AG04450 (cell line): ENCODE measurements at regions not wholly inside any gene's neighbourhood (a gene's known extent, or its start where the extent isn't known, plus 50 kb on each side); places are given as distances from the start of the nearest gene placed in this dataset.

Experiments
- CTCF ChIA-PET: fragments of 300-600, 350-600 bp; formaldehyde crosslinking; extraction: SDS; loops from one replicate; lab custom pipeline; 2022; ENCODE audit warnings: antibody characterized with exemption, inconsistent platforms; lab: Charles Lee
- POLR2A ChIA-PET: fragments of 350-600 bp; formaldehyde crosslinking; extraction: SDS; loops from one replicate; lab custom pipeline; 2021; ENCODE audit warnings: antibody characterized with exemption, inconsistent platforms; lab: Yijun Ruan, JAX
- DNase-seq: peaks from one replicate; pipeline ENCODE4 v3.0.0-alpha.2; 2011; ENCODE audit warnings: low read depth, low spot score
- H3K27ac ChIP-seq: one replicate; pipeline ENCODE4 v1.5.1; 2012; ENCODE audit warnings: low read depth, low read length, control low read depth
- H3K27me3 ChIP-seq: one replicate; pipeline ENCODE4 v1.6.0; 2012; ENCODE audit warnings: low read length; ENCODE audit not compliant: control insufficient read depth, insufficient read depth
- H3K4me3 ChIP-seq: 2 replicates; pipeline ENCODE4 v1.5.1; 2011; ENCODE audit warnings: mild to moderate bottlenecking, low read depth, low read length, control low read depth
- H3K9me3 ChIP-seq: 2 replicates; pipeline ENCODE4 v1.5.1; 2012; ENCODE audit warnings: low read length; ENCODE audit not compliant: control insufficient read depth, insufficient read depth
- CTCF ChIP-seq: IDR thresholded peaks from 2 replicates; pipeline ENCODE4 v1.5.1; 2011; ENCODE audit warnings: low read depth, low read length, control low read depth, inconsistent platforms

- TF ChIP-seq CTCF: no peak
- no peaks in the 10 kb centered on the region for H3K27me3 ChIP-seq
- DNase-seq: no peak
- CTCF ChIA-PET: no interaction called here
- no peak overlapping the region for H3K27ac ChIP-seq
- POLR2A ChIA-PET: no interaction called here
- H3K4me3 ChIP-seq: no peak overlapping the region
- H3K9me3 ChIP-seq: peaks cover 74% of the 10 kb centered on the region
These were observed 376.3 kb upstream of the MYT1L start for GRCh38 chr2:2707206-2707991.

- CTCF ChIA-PET: no interaction called here
- POLR2A ChIA-PET: no interaction called here
These were observed 375.2 kb upstream of the MYT1L start for GRCh38 chr2:2706306-2706705.

GRCh38 chr2:2705871-2706270 lies 374.8 kb upstream of the MYT1L start:
- Histone ChIP-seq H3K27me3 (no peaks in the 10 kb centered on the region), H3K4me3 (no peak overlapping the region), H3K27ac (no peak overlapping the region), H3K9me3 (peaks cover 73% of the 10 kb centered on the region)
- ChIA-PET POLR2A (no interaction called here), CTCF (no interaction called here)
- DNase-seq: no peak
- TF ChIP-seq CTCF: no peak

More at GRCh38 chr2:2706306-2706705, 375.2 kb upstream of the MYT1L start:
- Histone ChIP-seq H3K4me3 (no peak overlapping the region), H3K27ac (no peak overlapping the region), H3K9me3 (peaks cover 72% of the 10 kb centered on the region), H3K27me3 (no peaks in the 10 kb centered on the region)
- TF ChIP-seq CTCF: no peak
- no peak for DNase-seq

GRCh38 chr2:2704428-2705090 lies 373.5 kb upstream of the MYT1L start:
- DNase-seq: no peak
- no peak for TF ChIP-seq CTCF
- H3K27me3 ChIP-seq: no peaks in the 10 kb centered on the region
- no peak overlapping the region for H3K4me3 ChIP-seq
- no peak overlapping the region for H3K27ac ChIP-seq
- ChIA-PET CTCF (no interaction called here), POLR2A (no interaction called here)
- H3K9me3 ChIP-seq: peaks cover 63% of the 10 kb centered on the region

- Histone ChIP-seq H3K4me3 (no peak overlapping the region), H3K9me3 (peaks cover 60% of the 10 kb centered on the region)
- POLR2A ChIA-PET: no interaction called here
These were observed 372.8 kb upstream of the MYT1L start for GRCh38 chr2:2703762-2704427.

More at GRCh38 chr2:2703762-2704427, 372.8 kb upstream of the MYT1L start:
- no peak for DNase-seq
- CTCF ChIA-PET: no interaction called here
- Histone ChIP-seq H3K27me3 (no peaks in the 10 kb centered on the region), H3K27ac (no peak overlapping the region)
- no peak for TF ChIP-seq CTCF
